ENCODE measurements at regions not wholly inside any gene's neighbourhood (a gene's known extent, or its start where the extent isn't known, plus 50 kb on each side); places are given as distances from the start of the nearest gene placed in this dataset.

- no peak for DNase-seq
Measured at GRCh38 chr2:82665691-82666090, 1793.4 kb downstream of the SUCLG1 start.

- no peak for DNase-seq
Measured at GRCh38 chr2:82657106-82657505, 1802.0 kb downstream of the SUCLG1 start.

GRCh38 chr2:82656420-82656819 lies 1802.7 kb downstream of the SUCLG1 start:
- no peak for DNase-seq

DNA sequence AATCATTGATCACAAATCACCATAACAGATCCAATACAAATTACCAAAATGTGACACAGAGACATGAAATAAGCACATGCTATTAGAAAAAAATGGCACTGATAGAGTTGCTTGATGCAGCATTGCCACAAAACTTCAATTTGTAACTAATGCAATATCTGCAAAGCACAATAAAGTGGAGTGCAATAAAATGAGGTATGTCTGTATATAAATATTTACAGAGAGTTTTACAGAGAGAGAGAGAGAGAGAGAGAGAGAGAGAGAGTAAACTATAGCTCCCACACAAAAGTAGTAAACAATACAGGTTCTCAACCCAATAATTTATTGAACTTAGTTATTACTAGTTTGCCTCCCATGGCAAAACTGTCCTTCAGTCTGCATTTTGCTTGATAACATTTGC lies 1807.0 kb downstream of the SUCLG1 start:
- no peak for DNase-seq

- DNase-seq = no peak
Measured at GRCh38 chr2:82650038-82650437, 1809.0 kb downstream of the SUCLG1 start.

- DNase-seq = no peak
Measured at GRCh38 chr2:82641598-82642180, 1817.4 kb downstream of the SUCLG1 start.

GRCh38 chr2:82636402-82637020 lies 1822.6 kb downstream of the SUCLG1 start:
- DNase-seq = no peak

DNA sequence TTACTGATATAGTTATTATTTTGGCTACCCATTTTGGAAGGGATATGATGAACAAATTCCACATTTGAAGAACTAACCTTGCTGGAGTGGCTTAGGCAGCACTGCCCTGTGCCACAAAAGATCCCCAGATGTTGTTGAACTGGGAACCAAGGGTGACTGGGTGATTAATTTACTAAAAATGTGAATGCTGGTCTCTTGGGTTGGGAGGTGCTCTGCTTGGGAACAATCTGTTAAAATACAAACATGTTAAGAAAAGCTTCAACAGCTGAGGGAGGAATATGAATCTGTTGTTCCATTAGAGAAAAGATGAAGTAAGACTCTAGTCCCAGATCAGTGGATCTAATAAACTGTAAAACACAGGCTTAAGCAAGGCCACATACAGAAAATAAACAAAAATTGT lies 1860.1 kb downstream of the SUCLG1 start:
- no peak for DNase-seq

DNA sequence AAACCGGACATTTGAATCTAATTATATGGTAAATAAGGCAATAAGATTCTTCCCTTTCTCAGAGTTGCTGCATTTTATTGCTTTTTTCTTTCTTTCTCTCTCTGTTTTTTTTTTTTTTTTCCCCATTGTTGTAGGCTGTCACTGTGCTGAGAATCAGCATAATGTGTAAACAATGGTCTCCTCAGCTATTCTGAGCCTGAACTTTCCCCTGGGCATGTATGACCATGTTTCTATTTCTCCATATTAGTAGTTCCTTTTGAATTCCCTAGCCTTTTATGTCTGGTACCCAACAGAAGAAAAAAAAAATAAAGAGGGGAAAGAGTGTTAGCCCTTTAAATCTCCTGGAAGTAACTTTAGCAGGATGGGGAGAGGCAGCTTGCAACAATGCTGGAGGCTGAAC lies 1862.5 kb downstream of the SUCLG1 start:
- no peak for DNase-seq

GRCh38 chr2:82591718-82592117 lies 1867.4 kb downstream of the SUCLG1 start:
- DNase-seq = no peak

GRCh38 chr2:82576656-82577055 lies 1882.4 kb downstream of the SUCLG1 start:
- no peak for DNase-seq

DNA sequence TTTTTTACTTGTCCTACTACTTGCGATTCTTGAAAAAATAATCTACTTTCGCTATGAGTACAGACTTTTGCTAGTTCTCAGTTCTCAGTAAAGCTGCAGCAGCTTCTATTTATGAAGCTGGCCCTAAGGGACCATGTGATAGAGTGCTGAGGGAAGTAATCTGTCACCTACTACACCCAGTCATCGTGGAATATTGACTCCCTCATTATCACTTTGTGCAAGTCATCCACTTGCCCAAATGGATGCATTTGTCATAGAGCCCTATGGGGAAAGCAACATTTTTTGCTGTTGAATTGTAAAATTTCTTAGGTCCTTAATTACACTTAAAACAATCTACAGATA lies 1919.8 kb downstream of the SUCLG1 start:
- DNase-seq = no peak

GRCh38 chr2:82538590-82539279 lies 1920.3 kb downstream of the SUCLG1 start:
- no peak for DNase-seq

- no peak for DNase-seq
Measured at GRCh38 chr2:82528288-82528687, 1930.8 kb downstream of the SUCLG1 start.

DNA sequence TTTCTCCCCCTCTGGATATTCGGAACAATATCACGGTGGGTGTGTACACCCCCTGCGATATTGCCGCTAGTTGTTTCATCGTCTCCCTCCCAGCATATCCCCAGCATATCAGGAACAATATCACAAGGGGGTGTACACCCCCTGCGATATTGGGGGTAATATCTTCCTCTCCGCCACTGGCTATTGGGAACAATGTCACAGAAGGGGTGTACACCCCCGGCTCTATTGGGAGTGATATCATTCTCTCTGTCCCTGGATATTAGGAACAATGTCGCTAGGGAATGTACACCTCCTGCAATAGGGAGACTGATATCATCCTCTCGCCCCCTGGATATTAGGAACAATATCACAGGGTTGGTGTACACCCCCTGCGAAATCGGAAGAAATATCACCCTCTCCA lies 1932.0 kb downstream of the SUCLG1 start:
- DNase-seq = no peak

DNA sequence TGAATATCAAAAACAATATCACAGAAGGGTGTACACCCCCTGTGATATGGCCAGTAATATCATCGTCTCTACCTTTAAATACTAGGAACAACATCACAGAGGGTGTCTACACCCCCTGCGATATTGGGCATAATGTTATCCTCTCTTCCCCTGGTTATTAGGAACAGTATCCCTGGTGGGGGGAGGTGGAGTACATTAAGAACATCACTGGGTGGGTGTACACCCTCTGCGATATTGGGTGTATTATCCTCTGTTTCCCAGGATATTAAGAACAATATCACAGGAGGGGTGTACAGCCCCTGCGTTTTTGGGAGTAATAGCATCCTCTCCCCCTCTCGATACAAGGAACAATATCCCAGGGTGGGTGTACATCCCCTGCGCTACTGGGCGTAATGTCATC lies 1932.8 kb downstream of the SUCLG1 start:
- DNase-seq = no peak

DNA sequence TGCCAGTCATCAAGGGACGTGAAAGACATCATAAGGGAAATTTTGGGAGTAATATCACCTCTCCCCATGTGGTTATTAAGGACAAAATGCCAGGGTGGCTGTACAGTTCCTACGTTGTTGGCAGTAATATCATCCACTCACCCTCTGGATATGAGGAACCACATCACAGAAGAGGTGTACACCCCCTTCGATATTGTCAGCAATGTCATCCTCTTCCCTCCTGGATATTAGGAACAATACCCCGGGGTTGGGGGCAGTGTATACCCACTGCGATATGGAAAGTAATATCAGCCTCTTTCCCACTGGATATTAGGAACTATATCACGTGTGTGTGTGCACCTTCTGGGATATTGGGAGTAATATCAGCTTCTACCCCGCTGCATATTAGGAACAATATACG lies 1933.3 kb downstream of the SUCLG1 start:
- DNase-seq = no peak

DNA sequence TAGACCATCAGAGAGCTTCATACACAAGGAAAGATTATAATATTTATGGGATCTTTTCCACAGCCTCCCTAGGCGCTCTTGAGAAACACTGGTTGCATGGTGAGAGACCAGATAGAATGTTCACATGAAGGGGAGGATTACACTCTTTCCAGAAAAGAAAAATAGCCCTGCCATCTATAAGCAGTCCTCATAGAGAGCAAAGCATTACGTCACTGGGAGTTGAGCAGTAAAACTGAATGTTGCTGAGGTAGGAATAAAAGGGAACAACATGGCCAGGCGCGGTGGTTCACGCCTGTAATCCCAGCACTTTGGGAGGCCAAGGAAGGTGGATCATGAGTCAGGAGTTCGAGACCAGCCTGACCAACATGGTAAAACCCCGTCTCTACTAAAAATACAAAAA lies 1934.3 kb downstream of the SUCLG1 start:
- no peak for DNase-seq

- no peak for DNase-seq
Measured at GRCh38 chr2:82511894-82512293, 1947.2 kb downstream of the SUCLG1 start.

DNA sequence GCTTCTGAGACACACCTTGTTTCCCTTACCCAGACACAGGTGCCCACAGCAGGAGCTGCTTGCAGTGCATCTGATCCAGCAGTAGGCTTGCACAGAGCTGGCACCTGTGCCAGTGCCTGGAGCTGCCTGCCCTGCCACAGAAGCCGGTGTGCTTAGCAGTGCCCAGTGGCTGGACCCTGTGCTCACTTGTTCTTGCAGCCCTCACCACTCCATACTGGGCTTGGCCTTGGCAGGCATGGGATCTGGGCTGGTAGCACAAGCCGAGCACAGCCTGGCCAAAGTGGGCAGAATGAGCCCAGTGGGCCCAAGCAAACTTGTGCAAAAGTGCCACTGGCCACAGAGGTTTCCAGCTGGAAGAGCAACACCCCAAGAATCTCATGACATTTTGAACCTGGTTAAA lies 1950.4 kb downstream of the SUCLG1 start:
- no peak for DNase-seq

DNA sequence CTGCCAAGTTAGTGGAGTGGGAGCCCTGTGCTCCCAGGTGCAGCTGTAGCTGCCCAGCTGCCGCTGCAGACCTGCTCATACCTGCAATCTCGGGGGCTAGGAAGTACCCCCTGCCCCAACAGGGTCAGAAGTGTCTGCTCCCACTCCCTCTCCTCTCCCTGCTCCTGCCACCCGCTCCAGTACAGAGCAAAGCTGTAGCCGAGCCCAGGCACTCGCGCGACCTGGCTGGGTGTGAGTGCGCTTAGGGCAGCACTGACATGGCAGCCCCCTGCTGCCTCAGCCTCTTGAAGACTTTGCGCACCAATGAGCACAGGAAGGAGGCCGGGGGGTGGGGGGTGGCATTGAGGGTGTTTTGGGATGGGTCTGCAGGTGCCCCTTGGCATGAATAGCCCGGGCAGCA lies 1951.4 kb downstream of the SUCLG1 start:
- DNase-seq = no peak

DNA sequence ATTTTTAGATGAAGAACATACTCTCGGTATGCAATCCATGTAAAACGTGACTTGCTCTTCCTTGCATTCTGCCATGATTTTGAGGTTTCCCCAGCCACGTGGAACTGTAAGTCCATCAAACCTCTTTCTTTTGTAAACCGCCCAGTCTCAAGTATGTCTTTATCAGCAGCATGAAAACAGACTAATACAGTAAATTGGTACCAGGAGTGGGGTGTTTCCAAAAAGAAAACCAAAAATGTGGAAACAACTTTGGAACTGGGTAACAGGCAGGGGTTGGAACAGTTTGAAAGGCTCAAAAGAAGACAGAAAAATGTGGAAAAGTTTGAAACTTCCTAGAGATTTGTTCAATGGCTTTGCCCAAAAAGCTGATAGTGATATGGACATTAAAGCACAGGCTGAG lies 1957.9 kb downstream of the SUCLG1 start:
- DNase-seq = no peak

DNA sequence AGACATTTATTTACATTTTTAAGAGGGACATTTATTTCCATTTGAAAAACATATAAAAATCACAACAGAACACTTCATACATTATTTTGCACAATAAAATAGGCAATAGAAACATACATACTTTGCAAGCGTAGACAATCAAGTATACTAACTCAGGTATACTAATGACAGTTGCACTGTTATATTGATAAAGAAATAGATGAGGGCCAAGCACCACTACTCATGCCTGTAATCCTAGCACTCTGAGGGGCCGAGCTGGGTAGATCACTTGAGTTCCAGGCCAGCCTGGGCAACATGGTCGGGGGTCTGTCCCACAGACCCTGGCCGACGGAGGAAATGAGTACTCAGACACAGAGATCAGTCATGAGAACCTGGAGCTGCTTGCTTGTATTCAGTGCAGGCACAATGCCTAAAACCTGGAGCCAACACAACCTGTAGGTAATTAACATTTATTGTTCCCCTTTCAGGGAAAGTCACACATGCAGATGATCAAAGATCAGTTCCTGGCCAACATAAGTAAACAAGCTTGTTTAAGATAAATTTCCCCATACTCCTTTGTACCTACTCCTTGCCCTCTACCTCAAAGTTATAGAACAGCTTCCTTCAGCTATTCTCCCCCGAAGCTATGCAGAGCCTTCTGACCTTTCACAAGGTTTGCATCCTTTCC lies 1960.2 kb downstream of the SUCLG1 start:
- no peak for DNase-seq

DNA sequence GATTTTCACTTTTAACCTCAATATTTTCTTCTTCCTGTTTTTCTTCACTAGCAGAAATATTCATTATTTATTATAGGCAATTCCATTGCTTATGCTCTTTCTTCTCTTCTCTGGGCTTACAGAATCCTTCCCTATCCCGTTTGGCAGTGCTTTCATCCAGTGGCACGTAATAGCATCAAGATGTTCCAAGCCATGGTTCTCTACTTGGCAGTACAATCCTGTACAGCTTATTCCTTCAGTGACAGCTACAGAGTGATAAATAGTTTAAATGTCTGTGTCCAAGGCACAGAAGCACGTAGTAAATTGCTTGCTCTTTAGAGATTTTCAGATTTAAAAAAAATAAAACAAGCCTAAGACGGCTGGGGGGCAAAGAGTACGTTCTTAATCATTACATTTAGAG lies 1964.3 kb downstream of the SUCLG1 start:
- no peak for DNase-seq

Data from left kidney (tissue), 1 donor.